ENCODE measurements at regions not wholly inside any gene's neighbourhood (a gene's known extent, or its start where the extent isn't known, plus 50 kb on each side); places are given as distances from the start of the nearest gene placed in this dataset.

DNA sequence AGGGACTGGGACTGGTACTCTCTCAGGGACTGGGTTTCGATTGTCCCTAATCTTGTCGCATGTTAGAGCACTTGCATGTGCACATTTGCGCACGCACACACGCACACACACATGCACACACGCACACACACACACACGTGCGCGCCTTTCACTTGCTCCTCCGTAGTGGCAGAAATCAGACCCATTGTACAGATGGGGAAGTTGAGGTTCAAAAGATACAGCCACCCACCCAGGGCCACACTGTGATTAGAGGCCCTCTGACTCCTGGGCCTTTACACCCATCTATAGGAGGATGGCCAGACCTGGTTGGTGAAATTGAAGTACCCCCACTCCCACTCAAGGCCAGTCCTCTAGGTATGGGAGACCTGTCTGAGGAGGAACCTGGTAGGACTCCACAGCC is 167.8 kb upstream of the LHX5 start:
- Histone ChIP-seq H3K9ac (ENCODE audit: extremely low read depth, low read length, poor library complexity, severe bottlenecking) (no peak overlapping the region), H3K9me3 (ENCODE audit: control insufficient read depth, low read length) (no peaks in the 10 kb centered on the region), H3K36me3 (ENCODE audit: control insufficient read depth, insufficient read depth, low read length) (no peaks in the 10 kb centered on the region), H3K27ac (ENCODE audit: low read depth, low read length) (no peak overlapping the region), H3K4me3 (ENCODE audit: low read length) (no peak overlapping the region), H3K27me3 (ENCODE audit: control insufficient read depth, insufficient read depth, low read length, poor library complexity, severe bottlenecking) (peaks cover 25% of the 10 kb centered on the region), H3K4me1 (ENCODE audit: control insufficient read depth, insufficient read depth, low read length) (no peaks in the 10 kb centered on the region)
- 84 to 85% methylated on average over 7 to 10 of the region's 10 CpGs for WGBS, 2 experiments (ENCODE audit: insufficient coverage in 1 of 2, insufficient read length in 1 of 2)
- peaks cover 66% of the 10 kb centered on the region for H3K27me3 Mint-ChIP-seq (ENCODE audit: insufficient read depth)
- peaks cover 2% of the 10 kb centered on the region for H3K9me3 Mint-ChIP-seq
- TF ChIP-seq, protein P1, sequence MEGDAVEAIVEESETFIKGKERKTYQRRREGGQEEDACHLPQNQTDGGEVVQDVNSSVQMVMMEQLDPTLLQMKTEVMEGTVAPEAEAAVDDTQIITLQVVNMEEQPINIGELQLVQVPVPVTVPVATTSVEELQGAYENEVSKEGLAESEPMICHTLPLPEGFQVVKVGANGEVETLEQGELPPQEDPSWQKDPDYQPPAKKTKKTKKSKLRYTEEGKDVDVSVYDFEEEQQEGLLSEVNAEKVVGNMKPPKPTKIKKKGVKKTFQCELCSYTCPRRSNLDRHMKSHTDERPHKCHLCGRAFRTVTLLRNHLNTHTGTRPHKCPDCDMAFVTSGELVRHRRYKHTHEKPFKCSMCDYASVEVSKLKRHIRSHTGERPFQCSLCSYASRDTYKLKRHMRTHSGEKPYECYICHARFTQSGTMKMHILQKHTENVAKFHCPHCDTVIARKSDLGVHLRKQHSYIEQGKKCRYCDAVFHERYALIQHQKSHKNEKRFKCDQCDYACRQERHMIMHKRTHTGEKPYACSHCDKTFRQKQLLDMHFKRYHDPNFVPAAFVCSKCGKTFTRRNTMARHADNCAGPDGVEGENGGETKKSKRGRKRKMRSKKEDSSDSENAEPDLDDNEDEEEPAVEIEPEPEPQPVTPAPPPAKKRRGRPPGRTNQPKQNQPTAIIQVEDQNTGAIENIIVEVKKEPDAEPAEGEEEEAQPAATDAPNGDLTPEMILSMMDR (conservative IDR thresholded peaks at IDR 0.05): no peak
- no peaks in the 10 kb centered on the region for H3K36me3 Mint-ChIP-seq (ENCODE audit: low read depth)
- DNase-seq: no peak
- H3K4me3 Mint-ChIP-seq: peak overlapping the region; percentile 62
- no peak overlapping the region for H3K27ac Mint-ChIP-seq
- peaks cover 20% of the 10 kb centered on the region for H3K4me1 Mint-ChIP-seq

DNA sequence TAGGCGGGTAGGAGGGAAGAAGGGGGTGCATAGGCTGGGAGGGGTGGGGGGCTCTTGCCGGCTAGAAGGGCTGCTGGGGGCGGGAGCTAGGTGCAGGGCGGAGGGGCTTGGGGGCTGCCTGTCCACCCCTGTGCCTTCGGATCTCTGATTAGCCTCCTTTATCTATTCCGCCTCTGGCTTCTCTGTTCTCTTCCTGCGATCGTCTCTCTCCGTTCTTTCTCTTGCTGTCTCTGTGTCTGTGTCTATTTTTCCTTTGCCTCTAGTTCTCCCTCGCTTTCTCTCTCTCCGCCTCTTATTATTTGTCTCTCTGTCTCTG is 166.7 kb upstream of the LHX5 start:
- H3K9ac ChIP-seq (ENCODE audit: extremely low read depth, low read length, poor library complexity, severe bottlenecking): no peak overlapping the region
- Mint-ChIP-seq H3K27ac (peak overlapping the region; percentile 58), H3K4me1 (peaks cover 18% of the 10 kb centered on the region), H3K36me3 (ENCODE audit: low read depth) (no peaks in the 10 kb centered on the region), H3K9me3 (peaks cover under 1% of the 10 kb centered on the region), H3K4me3 (peak overlapping the region; percentile 62), H3K27me3 (ENCODE audit: insufficient read depth) (peaks cover 66% of the 10 kb centered on the region)
- DNase-seq: no peak
- TF ChIP-seq, protein P1 (conservative IDR thresholded peaks at IDR 0.05): no peak
- 31 to 36% methylated on average over 8 to 10 of the region's 11 CpGs for WGBS, 2 experiments (ENCODE audit: insufficient coverage in 1 of 2, insufficient read length in 1 of 2)
- H3K4me3 ChIP-seq (ENCODE audit: low read length): peak overlapping the region; percentile 59
- H3K36me3 ChIP-seq (ENCODE audit: control insufficient read depth, insufficient read depth, low read length): no peaks in the 10 kb centered on the region
- H3K27me3 ChIP-seq (ENCODE audit: control insufficient read depth, insufficient read depth, low read length, poor library complexity, severe bottlenecking): peaks cover 25% of the 10 kb centered on the region
- no peak overlapping the region for H3K27ac ChIP-seq (ENCODE audit: low read depth, low read length)
- H3K9me3 ChIP-seq (ENCODE audit: control insufficient read depth, low read length): no peaks in the 10 kb centered on the region
- H3K4me1 ChIP-seq (ENCODE audit: control insufficient read depth, insufficient read depth, low read length): no peaks in the 10 kb centered on the region

DNA sequence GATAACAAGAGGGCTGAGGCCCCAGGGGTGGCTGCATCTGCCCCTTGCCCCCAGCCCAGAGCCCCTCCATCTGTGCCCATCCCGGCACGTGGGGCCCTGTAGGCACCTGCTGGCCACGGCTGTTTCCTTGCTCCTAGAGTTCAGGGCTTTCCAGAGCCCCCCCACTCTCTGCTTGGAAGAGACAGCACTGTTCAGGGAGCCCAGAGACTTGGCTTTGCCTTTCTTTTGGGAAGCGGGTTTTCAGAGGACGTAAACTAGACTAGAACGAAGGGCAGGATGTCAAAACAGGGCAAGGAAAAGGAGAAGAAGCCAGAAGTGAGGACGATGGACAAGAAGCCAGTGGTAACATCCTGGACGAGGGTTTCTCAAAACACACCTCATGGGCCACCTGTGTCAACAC is 163.3 kb upstream of the LHX5 start:
- H3K4me1 ChIP-seq (ENCODE audit: control insufficient read depth, insufficient read depth, low read length): no peaks in the 10 kb centered on the region
- TF ChIP-seq, protein P1 (conservative IDR thresholded peaks at IDR 0.05): no peak
- peaks cover 6% of the 10 kb centered on the region for H3K9me3 ChIP-seq (ENCODE audit: control insufficient read depth, low read length)
- no peaks in the 10 kb centered on the region for H3K36me3 Mint-ChIP-seq (ENCODE audit: low read depth)
- WGBS, 2 experiments (ENCODE audit: insufficient coverage in 1 of 2, insufficient read length in 1 of 2): 70 to 78% methylated on average over 6 to 8 of the region's 8 CpGs
- H3K4me3 Mint-ChIP-seq: no peak overlapping the region
- H3K27me3 ChIP-seq (ENCODE audit: control insufficient read depth, insufficient read depth, low read length, poor library complexity, severe bottlenecking): peaks cover 16% of the 10 kb centered on the region
- DNase-seq: no peak
- peaks cover 45% of the 10 kb centered on the region for H3K27me3 Mint-ChIP-seq (ENCODE audit: insufficient read depth)
- no peak overlapping the region for H3K4me3 ChIP-seq (ENCODE audit: low read length)
- peaks cover 3% of the 10 kb centered on the region for H3K4me1 Mint-ChIP-seq
- no peaks in the 10 kb centered on the region for H3K36me3 ChIP-seq (ENCODE audit: control insufficient read depth, insufficient read depth, low read length)
- H3K27ac ChIP-seq (ENCODE audit: low read depth, low read length): no peak overlapping the region
- no peak overlapping the region for H3K27ac Mint-ChIP-seq
- peaks cover 13% of the 10 kb centered on the region for H3K9me3 Mint-ChIP-seq
- no peak overlapping the region for H3K9ac ChIP-seq (ENCODE audit: extremely low read depth, low read length, poor library complexity, severe bottlenecking)
